Chondrocyte (in vitro differentiated cells): ENCODE measurements at regions not wholly inside any gene's neighbourhood (a gene's known extent, or its start where the extent isn't known, plus 50 kb on each side); places are given as distances from the start of the nearest gene placed in this dataset.

Experiments used
- DNase-seq: peaks from one replicate; pipeline ENCODE4 v3.0.0; 2021; ENCODE audit warnings: mixed read lengths, low spot score
- H3K27ac Mint-ChIP-seq: one replicate; pipeline ENCODE4 v1.8.0; 2021; ENCODE audit warnings: mild to moderate bottlenecking, moderate library complexity, mixed read lengths; ENCODE audit not compliant: unreplicated experiment
- H3K27me3 Mint-ChIP-seq: 2 replicates; pipeline ENCODE4 v1.8.0; 2021; ENCODE audit warnings: low read depth, mixed read lengths
- H3K36me3 Mint-ChIP-seq: 2 replicates; pipeline ENCODE4 v1.8.0; 2021; ENCODE audit warnings: low read depth, mixed read lengths
- H3K4me1 Mint-ChIP-seq: 2 replicates; pipeline ENCODE4 v1.8.0; 2021; ENCODE audit warnings: low read depth, mild to moderate bottlenecking, mixed read lengths
- H3K4me3 Mint-ChIP-seq: one replicate; pipeline ENCODE4 v1.8.0; 2021; ENCODE audit warnings: mild to moderate bottlenecking, moderate library complexity, mixed read lengths; ENCODE audit not compliant: unreplicated experiment
- H3K9me3 Mint-ChIP-seq: 2 replicates; pipeline ENCODE4 v1.8.0; 2021; ENCODE audit warnings: low read depth, mixed read lengths
- CTCF ChIP-seq: fragments of 200-600 bp; sonication (generic); IDR thresholded peaks from 2 replicates; pipeline ENCODE4 v1.5.0; 2021; ENCODE audit warnings: antibody characterized with exemption, mild to moderate bottlenecking, moderate library complexity

GRCh38 chr6:92759178-92759577 is 660.2 kb downstream of the EPHA7 start:
- no peaks in the 10 kb centered on the region for H3K9me3 Mint-ChIP-seq
- no peak for DNase-seq
- H3K4me3 Mint-ChIP-seq: no peak overlapping the region
- no peak for TF ChIP-seq CTCF
- no peaks in the 10 kb centered on the region for H3K27me3 Mint-ChIP-seq
- no peaks in the 10 kb centered on the region for H3K36me3 Mint-ChIP-seq
- H3K27ac Mint-ChIP-seq: no peak overlapping the region
- peaks cover 14% of the 10 kb centered on the region for H3K4me1 Mint-ChIP-seq

- Mint-ChIP-seq H3K27ac (no peak overlapping the region), H3K4me3 (no peak overlapping the region), H3K27me3 (no peaks in the 10 kb centered on the region), H3K4me1 (peaks cover 9% of the 10 kb centered on the region), H3K9me3 (peaks cover 4% of the 10 kb centered on the region), H3K36me3 (peaks cover under 1% of the 10 kb centered on the region)
- no peak for DNase-seq
- no peak for TF ChIP-seq CTCF
Measured at GRCh38 chr6:92757925-92758324, 661.4 kb downstream of the EPHA7 start.

GRCh38 chr6:92756912-92757311 is 662.4 kb downstream of the EPHA7 start:
- DNase-seq: no peak
- Mint-ChIP-seq H3K4me3 (no peak overlapping the region), H3K27me3 (no peaks in the 10 kb centered on the region), H3K27ac (no peak overlapping the region), H3K36me3 (peaks cover 9% of the 10 kb centered on the region), H3K4me1 (no peaks in the 10 kb centered on the region), H3K9me3 (peaks cover 14% of the 10 kb centered on the region)
- no peak for TF ChIP-seq CTCF

- peaks cover 13% of the 10 kb centered on the region for H3K36me3 Mint-ChIP-seq
- no peak for DNase-seq
- H3K27ac Mint-ChIP-seq: no peak overlapping the region
- TF ChIP-seq CTCF: no peak
- H3K4me3 Mint-ChIP-seq: no peak overlapping the region
- peaks cover 28% of the 10 kb centered on the region for H3K9me3 Mint-ChIP-seq
- H3K4me1 Mint-ChIP-seq: no peaks in the 10 kb centered on the region
- no peaks in the 10 kb centered on the region for H3K27me3 Mint-ChIP-seq
Measured at GRCh38 chr6:92753956-92754355, 665.4 kb downstream of the EPHA7 start.

- Mint-ChIP-seq H3K27ac (no peak overlapping the region), H3K4me1 (no peaks in the 10 kb centered on the region), H3K4me3 (no peak overlapping the region), H3K9me3 (peaks cover 28% of the 10 kb centered on the region), H3K36me3 (peaks cover 13% of the 10 kb centered on the region), H3K27me3 (no peaks in the 10 kb centered on the region)
- no peak for TF ChIP-seq CTCF
- no peak for DNase-seq
Measured at GRCh38 chr6:92752114-92752513, 667.2 kb downstream of the EPHA7 start.
